Muscle of back (tissue), 3 donors: ENCODE measurements at regions not wholly inside any gene's neighbourhood (a gene's known extent, or its start where the extent isn't known, plus 50 kb on each side); places are given as distances from the start of the nearest gene placed in this dataset.

ENCODE experiments used
- DNase-seq, 3 donors: peaks; one replicate each; pipeline versions ENCODE4 v3.0.0 to v3.0.0-alpha.2; 2013

GRCh38 chr4:11342401-11342800 is 86.3 kb downstream of the HS3ST1 start:
- DNase-seq: no peak

GRCh38 chr4:11341337-11342043 is 87.2 kb downstream of the HS3ST1 start:
- DNase-seq: no peak

- no peak for DNase-seq
Measured at GRCh38 chr4:11338956-11339782, 89.5 kb downstream of the HS3ST1 start.

GRCh38 chr4:11337287-11337686 is 91.4 kb downstream of the HS3ST1 start:
- DNase-seq: no peak

GRCh38 chr4:11336435-11336834 is 92.3 kb downstream of the HS3ST1 start:
- DNase-seq: no peak

- DNase-seq: no peak
Measured at GRCh38 chr4:11334887-11335286, 93.8 kb downstream of the HS3ST1 start.

- no peak for DNase-seq
Measured at GRCh38 chr4:11328401-11328800, 100.3 kb downstream of the HS3ST1 start.

- no peak for DNase-seq
Measured at GRCh38 chr4:11326021-11326420, 102.7 kb downstream of the HS3ST1 start.

GRCh38 chr4:11323771-11324170 is 104.9 kb downstream of the HS3ST1 start:
- DNase-seq: no peak

GRCh38 chr4:11313157-11313943 is 115.3 kb downstream of the HS3ST1 start:
- DNase-seq: no peak

GRCh38 chr4:11312389-11312788 is 116.3 kb downstream of the HS3ST1 start:
- peak in 1 of 3 donors; percentile 16 for DNase-seq

GRCh38 chr4:11301075-11301660 is 127.5 kb downstream of the HS3ST1 start:
- no peak for DNase-seq

GRCh38 chr4:11299836-11300235 is 128.9 kb downstream of the HS3ST1 start:
- DNase-seq: no peak

- DNase-seq: no peak
Measured at GRCh38 chr4:11299016-11299415, 129.7 kb downstream of the HS3ST1 start.

- DNase-seq: no peak
Measured at GRCh38 chr4:11298451-11298850, 130.2 kb downstream of the HS3ST1 start.

GRCh38 chr4:11297627-11298026 is 131.1 kb downstream of the HS3ST1 start:
- DNase-seq: no peak

- DNase-seq: no peak
Measured at GRCh38 chr4:11297201-11297600, 131.5 kb downstream of the HS3ST1 start.

- no peak for DNase-seq
Measured at GRCh38 chr4:11293866-11294265, 134.8 kb downstream of the HS3ST1 start.

GRCh38 chr4:11287055-11287454 is 141.6 kb downstream of the HS3ST1 start:
- no peak for DNase-seq

- DNase-seq: no peak
Measured at GRCh38 chr4:11286533-11286932, 142.2 kb downstream of the HS3ST1 start.

- DNase-seq: no peak
Measured at GRCh38 chr4:11281720-11282119, 147.0 kb downstream of the HS3ST1 start.

- no peak for DNase-seq
Measured at GRCh38 chr4:11271263-11271662, 157.4 kb downstream of the HS3ST1 start.
